H1 (cell line): ENCODE measurements at regions not wholly inside any gene's neighbourhood (a gene's known extent, or its start where the extent isn't known, plus 50 kb on each side); places are given as distances from the start of the nearest gene placed in this dataset.

Experiments used
- CTCF ChIA-PET: fragments of 300-600 bp; sonication (Branson Sonifier 250); formaldehyde crosslinking; loops from one replicate; lab custom pipeline; 2021; ENCODE audit not compliant: partially characterized antibody; lab: Charles Lee
- POLR2A ChIA-PET: fragments of 300-600 bp; sonication (Branson Sonifier 250); formaldehyde crosslinking; loops from one replicate; lab custom pipeline; 2021; ENCODE audit warnings: inconsistent platforms; ENCODE audit not compliant: partially characterized antibody; lab: Charles Lee
- DNase-seq, 2 experiments: peaks; one replicate each; pipeline versions ENCODE4 v3.0.0 to v3.0.0-alpha.2; 2010 to 2022; ENCODE audit warnings: low spot score in 2 of 2, low read depth in 1 of 2, mixed read lengths in 1 of 2
- FAIRE-seq: peaks from 2 replicates; lab custom pipeline; 2011; peaks lifted over from hg19 to GRCh38; lab: Jason Lieb, UNC
- H2AFZ ChIP-seq: 2 replicates; pipeline ENCODE4 v1.8.1; 2012; ENCODE audit warnings: low read length, inconsistent platforms
- H2AK5ac ChIP-seq: 2 replicates; pipeline ENCODE4 v1.6.1; 2013; ENCODE audit warnings: low read depth, low read length
- H2BK120ac ChIP-seq: replicated peaks from 2 replicates; pipeline ENCODE3; 2013; ENCODE audit warnings: low read depth, low read length, inconsistent platforms
- H2BK12ac ChIP-seq: 2 replicates; pipeline ENCODE4 v1.6.1; 2013; ENCODE audit warnings: low read depth, low read length
- H2BK15ac ChIP-seq: 2 replicates; pipeline ENCODE4 v1.6.1; 2013; ENCODE audit warnings: low read length
- H2BK20ac ChIP-seq: 2 replicates; pipeline ENCODE4 v1.6.1; 2013; ENCODE audit warnings: low read length
- H2BK5ac ChIP-seq: 2 replicates; pipeline ENCODE4 v1.6.1; 2013; ENCODE audit warnings: low read depth, low read length
- H3K14ac ChIP-seq: 2 replicates; pipeline ENCODE4 v1.6.1; 2013; ENCODE audit warnings: inconsistent platforms; ENCODE audit not compliant: insufficient read length
- H3K18ac ChIP-seq: 2 replicates; pipeline ENCODE4 v1.6.1; 2013; ENCODE audit warnings: low read length; ENCODE audit errors: extremely low read depth
- H3K23ac ChIP-seq: 2 replicates; pipeline ENCODE4 v1.6.1; 2013; ENCODE audit warnings: inconsistent platforms; ENCODE audit not compliant: insufficient read length
- H3K23me2 ChIP-seq: 2 replicates; pipeline ENCODE4 v1.6.1; 2013; ENCODE audit warnings: low read depth, low read length
- H3K27ac ChIP-seq: 2 replicates; pipeline ENCODE4 v1.6.1; 2011; ENCODE audit warnings: low read depth, low read length, inconsistent platforms
- H3K27me3 ChIP-seq, 4 experiments: replicated peaks in 1 of 4; 1 replicate in 1 of 4; 2 replicates in 3 of 4; pipeline versions ENCODE4 v1.6.1 to v1.8.1; 2011 to 2013; ENCODE audit warnings: low read length in 3 of 4, mild to moderate bottlenecking in 3 of 4, inconsistent platforms in 2 of 4, mixed read lengths in 2 of 4, moderate library complexity in 1 of 4; ENCODE audit not compliant: control insufficient read depth in 3 of 4, insufficient read depth in 3 of 4; ENCODE audit errors: extremely low read depth in 1 of 4
- H3K36me3 ChIP-seq, 4 experiments: 2 replicates each; pipeline versions ENCODE4 v1.6.1 to v1.8.1; 2011 to 2013; ENCODE audit warnings: mild to moderate bottlenecking in 4 of 4, low read length in 3 of 4, moderate library complexity in 2 of 4, control low read depth in 1 of 4, inconsistent platforms in 1 of 4; ENCODE audit not compliant: insufficient read depth in 4 of 4, control insufficient read depth in 2 of 4
- H3K4ac ChIP-seq: replicated peaks from 2 replicates; pipeline ENCODE3; 2013; ENCODE audit warnings: low read length, low read depth, mixed read lengths, inconsistent platforms; ENCODE audit not compliant: insufficient read length
- H3K4me1 ChIP-seq, 4 experiments: replicated peaks in 1 of 4; 1 replicate in 1 of 4; 2 replicates in 3 of 4; pipeline versions ENCODE4 v1.6.1 to v1.8.1; 2011 to 2013; ENCODE audit warnings: low read length in 3 of 4, inconsistent platforms in 2 of 4, mixed read lengths in 1 of 4; ENCODE audit not compliant: insufficient read depth in 4 of 4, control insufficient read depth in 3 of 4
- H3K4me2 ChIP-seq, 2 experiments: 2 replicates each; pipeline versions ENCODE4 v1.6.1 to v1.8.1; 2011 to 2013; ENCODE audit warnings: low read depth in 2 of 2, low read length in 2 of 2, control low read depth in 1 of 2, inconsistent platforms in 1 of 2, mild to moderate bottlenecking in 1 of 2; ENCODE audit not compliant: insufficient read depth in 1 of 2
- H3K4me3 ChIP-seq, 4 experiments: fragments of 200-600, 300-600 bp in 1 of 4; sonication (generic), shearing (Covaris generic), sonication (Bioruptor Twin) in 1 of 4; 2 replicates each; pipeline versions ENCODE4 v1.5.1 to v1.8.1; 2011 to 2016; ENCODE audit warnings: low read length in 4 of 4, low read depth in 3 of 4, control low read depth in 2 of 4, inconsistent platforms in 2 of 4, mild to moderate bottlenecking in 2 of 4, mixed read lengths in 1 of 4, moderate library complexity in 1 of 4; ENCODE audit not compliant: insufficient read depth in 2 of 4; ENCODE audit errors: extremely low read depth in 1 of 4
- H3K56ac ChIP-seq: replicated peaks from 2 replicates; pipeline ENCODE3; 2013; ENCODE audit warnings: low read depth, mild to moderate bottlenecking, mixed read lengths, low read length, inconsistent platforms; ENCODE audit not compliant: insufficient read length
- H3K79me1 ChIP-seq: 2 replicates; pipeline ENCODE4 v1.6.1; 2013; ENCODE audit warnings: low read depth, low read length, control low read depth
- H3K79me2 ChIP-seq, 2 experiments: 2 replicates each; pipeline versions ENCODE4 v1.6.1 to v1.8.1; 2012 to 2013; ENCODE audit warnings: low read length in 2 of 2, mild to moderate bottlenecking in 2 of 2, inconsistent platforms in 1 of 2; ENCODE audit not compliant: insufficient read depth in 2 of 2, control insufficient read depth in 1 of 2
- H3K9ac ChIP-seq, 4 experiments: replicated peaks in 1 of 4; 1 replicate in 1 of 4; 2 replicates in 3 of 4; pipeline versions ENCODE4 v1.6.1 to v1.8.1; 2011 to 2013; ENCODE audit warnings: low read depth in 3 of 4, low read length in 3 of 4, control low read depth in 2 of 4, mild to moderate bottlenecking in 2 of 4, moderate library complexity in 2 of 4, inconsistent platforms in 1 of 4; ENCODE audit errors: extremely low read depth in 1 of 4
- H3K9me3 ChIP-seq, 2 experiments: 2 replicates each; pipeline versions ENCODE4 v1.6.1 to v1.8.1; 2012 to 2013; ENCODE audit warnings: mild to moderate bottlenecking in 2 of 2, moderate library complexity in 2 of 2, control low read depth in 1 of 2, inconsistent platforms in 1 of 2, low read depth in 1 of 2, low read length in 1 of 2, mixed read lengths in 1 of 2; ENCODE audit not compliant: insufficient read depth in 2 of 2
- H4K20me1 ChIP-seq, 2 experiments: replicated peaks in 1 of 2; 2 replicates each; pipeline versions ENCODE3 to v1.8.1; 2011 to 2013; ENCODE audit warnings: inconsistent platforms in 2 of 2, low read length in 2 of 2, mild to moderate bottlenecking in 1 of 2; ENCODE audit not compliant: insufficient read depth in 2 of 2, control insufficient read depth in 1 of 2
- H4K5ac ChIP-seq: 2 replicates; pipeline ENCODE4 v1.6.1; 2013; ENCODE audit warnings: low read length, low read depth, mixed read lengths, inconsistent platforms; ENCODE audit not compliant: insufficient read length
- H4K8ac ChIP-seq: 2 replicates; pipeline ENCODE4 v1.8.0; 2013; ENCODE audit warnings: mild to moderate bottlenecking, moderate library complexity, low read length, inconsistent platforms; ENCODE audit not compliant: insufficient read depth; ENCODE audit errors: extremely low read depth
- H4K91ac ChIP-seq: replicated peaks from 2 replicates; pipeline ENCODE3; 2013; ENCODE audit warnings: low read length, mixed read lengths, inconsistent platforms; ENCODE audit not compliant: insufficient read length
- ATF3 ChIP-seq: IDR thresholded peaks from 2 replicates; pipeline ENCODE4 v1.6.1; 2011; ENCODE audit warnings: low read depth, mild to moderate bottlenecking, low read length; ENCODE audit not compliant: insufficient read depth
- BACH1 ChIP-seq: IDR thresholded peaks from 2 replicates; pipeline ENCODE4 v1.6.1; 2012; ENCODE audit warnings: low read length, improper control_type of control experiment
- BCL11A ChIP-seq, 2 experiments: IDR thresholded peaks; one replicate each; pipeline ENCODE4 v1.6.1; 2011; ENCODE audit warnings: low read depth in 2 of 2, low read length in 2 of 2, mild to moderate bottlenecking in 2 of 2
- EP300 ChIP-seq, 2 experiments: IDR thresholded peaks; 1 replicate in 1 of 2; 2 replicates in 1 of 2; pipeline ENCODE4 v1.6.1; 2011 to 2012; ENCODE audit warnings: low read depth in 2 of 2, low read length in 2 of 2, mild to moderate bottlenecking in 2 of 2, borderline replicate concordance in 1 of 2, inconsistent platforms in 1 of 2, moderate library complexity in 1 of 2
- GTF2F1 ChIP-seq: IDR thresholded peaks from 2 replicates; pipeline ENCODE4 v1.6.1; 2012; ENCODE audit warnings: low read depth, low read length, improper control_type of control experiment, borderline replicate concordance
- JUN ChIP-seq: IDR thresholded peaks from 2 replicates; pipeline ENCODE4 v1.6.1; 2011; ENCODE audit warnings: low read depth, mild to moderate bottlenecking, improper control_type of control experiment, low read length
- RBBP5 ChIP-seq: IDR thresholded peaks from 2 replicates; pipeline ENCODE4 v1.7.1; 2012; ENCODE audit warnings: low read depth, mild to moderate bottlenecking, inconsistent platforms, low read length, moderate library complexity, borderline replicate concordance
- RFX5 ChIP-seq: IDR thresholded peaks from 2 replicates; pipeline ENCODE4 v1.6.1; 2011; ENCODE audit warnings: low read depth, low read length, improper control_type of control experiment, borderline replicate concordance
- RNF2 ChIP-seq: fragments of 200-900, 300-1000 bp; sonication (generic); IDR thresholded peaks from 2 replicates; pipeline ENCODE4 v1.7.1; 2016; ENCODE audit warnings: borderline replicate concordance, low read depth, mild to moderate bottlenecking, antibody characterized with exemption, low read length; ENCODE audit not compliant: poor library complexity, severe bottlenecking; ENCODE audit errors: missing control alignments
- SAP30 ChIP-seq: fragments of 300-600 bp; sonication (generic); IDR thresholded peaks from 2 replicates; pipeline ENCODE4 v1.7.1; 2012; ENCODE audit warnings: low read length, moderate library complexity, mild to moderate bottlenecking, inconsistent platforms; ENCODE audit not compliant: insufficient read depth, insufficient replicate concordance
- SUZ12 ChIP-seq: fragments of 200-600 bp; sonication (generic); IDR thresholded peaks from 2 replicates; pipeline ENCODE4 v1.6.1; 2012; ENCODE audit warnings: mild to moderate bottlenecking, inconsistent platforms, low read length, moderate library complexity, mixed read lengths
- WGBS, 2 experiments: shearing (Covaris generic) in 1 of 2; methylation state at CpG; one replicate each; pipeline versions ENCODE4 v1.1.6 to v1.1.7; 2013 to 2015; ENCODE audit warnings: low lambda C conversion rate in 2 of 2, mixed read lengths in 2 of 2, inconsistent platforms in 1 of 2, low coverage in 1 of 2, missing lambda C conversion rate in 1 of 2; ENCODE audit not compliant: insufficient replicate concordance in 2 of 2, insufficient coverage in 1 of 2, insufficient read length in 1 of 2; ENCODE audit errors: extremely low coverage in 1 of 2, missing lambda C conversion rate in 1 of 2; 5-methylcytosine and 5-hydroxymethylcytosine counted together

GRCh38 chr9:104345061-104345460 lies 159.0 kb upstream of the OR13F1 start:
- Histone ChIP-seq H4K20me1 (no peaks in the 10 kb centered on the region), H2BK5ac (no peak overlapping the region), H3K9ac (no peak overlapping the region), H3K23ac (no peak overlapping the region), H2BK120ac (no peak overlapping the region), H3K56ac (no peak overlapping the region), H3K14ac (no peak overlapping the region), H3K27ac (no peak overlapping the region), H3K27me3 (no peaks in the 10 kb centered on the region), H2BK12ac (no peak overlapping the region), H3K4ac (no peak overlapping the region), H3K18ac (no peak overlapping the region), H3K9me3 (no peaks in the 10 kb centered on the region), H3K36me3 (no peaks in the 10 kb centered on the region), H3K4me1 (no peaks in the 10 kb centered on the region), H3K23me2 (no peaks in the 10 kb centered on the region; the same call in 1 of the 2 replicates), H4K8ac (no peak overlapping the region), H3K79me2 (no peaks in the 10 kb centered on the region), H3K79me1 (no peaks in the 10 kb centered on the region), H2AFZ (no peak overlapping the region), H3K4me3 (no peak overlapping the region), H2BK15ac (no peak overlapping the region), H4K91ac (no peak overlapping the region), H4K5ac (no peak overlapping the region), H2AK5ac (no peak overlapping the region), H2BK20ac (no peak overlapping the region), H3K4me2 (no peak overlapping the region)
- TF ChIP-seq RNF2 (no peak), BACH1 (no peak), JUN (no peak), GTF2F1 (no peak), SUZ12 (no peak), SAP30 (no peak), BCL11A (IDR thresholded peaks at IDR 0.05; ENCODE audit: low read depth in 2 of 2, low read length in 2 of 2) (no peak), EP300 (IDR thresholded peaks at IDR 0.05; ENCODE audit: borderline replicate concordance in 1 of 2, low read depth in 2 of 2, low read length in 2 of 2) (no peak), ATF3 (no peak), RBBP5 (no peak), RFX5 (no peak)
- WGBS, 2 experiments, result 98% methylated on average over 3 of the region's 3 CpGs; no CpG with 5 or more reads in 1 of the 2 experiments
- CTCF ChIA-PET, result no interaction called here
- POLR2A ChIA-PET, result no interaction called here
- FAIRE-seq (no peak), DNase-seq (no peak)
